H9 (cell line): ENCODE measurements at regions not wholly inside any gene's neighbourhood (a gene's known extent, or its start where the extent isn't known, plus 50 kb on each side); places are given as distances from the start of the nearest gene placed in this dataset.
"Not testable (repeated sequence)": the region's sequence is repeated elsewhere in the genome, so short reads cannot be mapped to it uniquely, and the experiment has no call there.

Experiments
- DNase-seq: peaks from one replicate; pipeline ENCODE4 v3.0.0-alpha.2; 2017
- H2AFZ ChIP-seq: one replicate; pipeline ENCODE4 v1.6.1; 2013; ENCODE audit warnings: mild to moderate bottlenecking, low read length, control low read depth, moderate library complexity
- H2AK5ac ChIP-seq: 2 replicates; pipeline ENCODE4 v1.6.1; 2013; ENCODE audit warnings: low read length, control low read depth, mixed read lengths; ENCODE audit not compliant: insufficient read length
- H2BK120ac ChIP-seq: one replicate; pipeline ENCODE4 v1.6.1; 2013; ENCODE audit warnings: low read depth, mild to moderate bottlenecking, low read length, control low read depth, inconsistent platforms; ENCODE audit not compliant: poor library complexity, severe bottlenecking
- H2BK12ac ChIP-seq: 2 replicates; pipeline ENCODE4 v1.6.1; 2013; ENCODE audit warnings: low read length, control low read depth, mixed read lengths, low read depth; ENCODE audit not compliant: insufficient read length
- H2BK15ac ChIP-seq: 2 replicates; pipeline ENCODE4 v1.6.1; 2013; ENCODE audit warnings: low read depth, low read length, control low read depth
- H2BK20ac ChIP-seq: one replicate; pipeline ENCODE4 v1.6.1; 2013; ENCODE audit warnings: low read depth, mild to moderate bottlenecking, low read length, control low read depth, inconsistent platforms; ENCODE audit not compliant: poor library complexity, severe bottlenecking
- H2BK5ac ChIP-seq: 2 replicates; pipeline ENCODE4 v1.6.1; 2013; ENCODE audit warnings: low read length, control low read depth, mixed read lengths; ENCODE audit not compliant: insufficient read length
- H3K14ac ChIP-seq: 2 replicates; pipeline ENCODE4 v1.6.1; 2013; ENCODE audit warnings: low read length, control low read depth; ENCODE audit not compliant: insufficient read depth
- H3K18ac ChIP-seq: 2 replicates; pipeline ENCODE4 v1.6.1; 2013; ENCODE audit warnings: low read depth, mild to moderate bottlenecking, mixed read lengths, low read length, control low read depth; ENCODE audit not compliant: insufficient read length
- H3K23ac ChIP-seq: 2 replicates; pipeline ENCODE4 v1.6.1; 2013; ENCODE audit warnings: low read length, control low read depth, mixed read lengths, low read depth; ENCODE audit not compliant: insufficient read length
- H3K23me2 ChIP-seq: 2 replicates; pipeline ENCODE4 v1.6.1; 2013; ENCODE audit warnings: low read depth, mild to moderate bottlenecking, mixed read lengths, low read length, control low read depth; ENCODE audit not compliant: insufficient read length, poor library complexity, severe bottlenecking
- H3K27ac ChIP-seq: 2 replicates; pipeline ENCODE4 v1.5.1; 2013; ENCODE audit warnings: low read length, control low read depth, mixed read lengths, low read depth; ENCODE audit not compliant: insufficient read length
- H3K27me3 ChIP-seq: 2 replicates; pipeline ENCODE4 v1.6.1; 2013; ENCODE audit warnings: low read length, control low read depth, inconsistent platforms; ENCODE audit not compliant: insufficient read depth
- H3K4ac ChIP-seq: 2 replicates; pipeline ENCODE4 v1.6.1; 2013; ENCODE audit warnings: low read depth, mild to moderate bottlenecking, control low read depth, inconsistent platforms, low read length, moderate library complexity
- H3K4me1 ChIP-seq: 2 replicates; pipeline ENCODE4 v1.6.1; 2013; ENCODE audit warnings: low read length, control low read depth, inconsistent platforms; ENCODE audit not compliant: insufficient read depth
- H3K4me2 ChIP-seq: 2 replicates; pipeline ENCODE4 v1.6.1; 2013; ENCODE audit warnings: low read length, control low read depth, mixed read lengths; ENCODE audit not compliant: insufficient read length, insufficient read depth
- H3K56ac ChIP-seq: 2 replicates; pipeline ENCODE4 v1.6.1; 2013; ENCODE audit warnings: low read depth, mild to moderate bottlenecking, mixed read lengths, low read length, control low read depth; ENCODE audit not compliant: insufficient read length
- H3K79me1 ChIP-seq: 2 replicates; pipeline ENCODE4 v1.6.1; 2013; ENCODE audit warnings: low read depth, mild to moderate bottlenecking, moderate library complexity, low read length, control low read depth, inconsistent platforms; ENCODE audit not compliant: insufficient read depth, poor library complexity, severe bottlenecking
- H3K79me2 ChIP-seq: 2 replicates; pipeline ENCODE4 v1.6.1; 2013; ENCODE audit warnings: low read length, control low read depth, inconsistent platforms; ENCODE audit not compliant: insufficient read depth
- H3K9ac ChIP-seq: 2 replicates; pipeline ENCODE4 v1.6.1; 2013; ENCODE audit warnings: low read length, control low read depth, mixed read lengths; ENCODE audit not compliant: insufficient read length; ENCODE audit errors: extremely low read depth
- H3K9me3 ChIP-seq: one replicate; pipeline ENCODE4 v1.6.1; 2013; ENCODE audit warnings: low read depth, low read length, inconsistent platforms; ENCODE audit not compliant: control insufficient read depth
- H3T11ph ChIP-seq: one replicate; pipeline ENCODE4 v1.6.1; 2013; ENCODE audit warnings: mild to moderate bottlenecking, low read length, control low read depth, inconsistent platforms
- H4K20me1 ChIP-seq: one replicate; pipeline ENCODE4 v1.6.1; 2013; ENCODE audit not compliant: control insufficient read depth, insufficient read length, insufficient read depth
- H4K5ac ChIP-seq: 2 replicates; pipeline ENCODE4 v1.6.1; 2013; ENCODE audit warnings: low read depth, mild to moderate bottlenecking, mixed read lengths, low read length, control low read depth; ENCODE audit not compliant: insufficient read length
- H4K8ac ChIP-seq: replicated peaks from 2 replicates; pipeline ENCODE4 v1.6.1; 2013; ENCODE audit warnings: low read length, control low read depth, mixed read lengths, low read depth; ENCODE audit not compliant: insufficient read length
- H4K91ac ChIP-seq: 2 replicates; pipeline ENCODE4 v1.6.1; 2013; ENCODE audit warnings: low read depth, mild to moderate bottlenecking, moderate library complexity, mixed read lengths, low read length, control low read depth; ENCODE audit not compliant: insufficient read length
- H3K27ac Mint-ChIP-seq, 3 experiments: 2 replicates in 2 of 3; 3 replicates in 1 of 3; pipeline ENCODE4 v1.8.0; 2020 to 2021; ENCODE audit warnings: mixed read lengths in 3 of 3, mild to moderate bottlenecking in 1 of 3, moderate library complexity in 1 of 3
- H3K27me3 Mint-ChIP-seq: 2 replicates; pipeline ENCODE4 v1.8.0; 2021; ENCODE audit warnings: low read depth, mild to moderate bottlenecking, moderate library complexity, mixed read lengths
- H3K36me3 Mint-ChIP-seq, 3 experiments: 2 replicates in 2 of 3; 3 replicates in 1 of 3; pipeline ENCODE4 v1.8.0; 2020 to 2021; ENCODE audit warnings: low read depth in 3 of 3, mixed read lengths in 3 of 3; ENCODE audit not compliant: insufficient read depth in 1 of 3
- H3K4me1 Mint-ChIP-seq, 2 experiments: 2 replicates each; pipeline ENCODE4 v1.8.0; 2020; ENCODE audit warnings: mixed read lengths in 2 of 2
- H3K4me3 Mint-ChIP-seq, 2 experiments: 2 replicates in 1 of 2; 3 replicates in 1 of 2; pipeline ENCODE4 v1.8.0; 2020 to 2021; ENCODE audit warnings: mild to moderate bottlenecking in 2 of 2, mixed read lengths in 2 of 2, moderate library complexity in 1 of 2
- H3K9me3 Mint-ChIP-seq, 2 experiments: 2 replicates in 1 of 2; 3 replicates in 1 of 2; pipeline ENCODE4 v1.8.0; 2020; ENCODE audit warnings: mild to moderate bottlenecking in 2 of 2, mixed read lengths in 2 of 2, moderate library complexity in 1 of 2
- WGBS: extraction: QIAGEN DNeasy Blood & Tissue Kit; methylation state at CpG from one replicate; pipeline ENCODE4 v1.1.7; 2013; ENCODE audit warnings: missing lambda C conversion rate, low lambda C conversion rate, mixed read lengths; ENCODE audit not compliant: insufficient read length; ENCODE audit errors: extremely low coverage; 5-methylcytosine and 5-hydroxymethylcytosine counted together

DNA sequence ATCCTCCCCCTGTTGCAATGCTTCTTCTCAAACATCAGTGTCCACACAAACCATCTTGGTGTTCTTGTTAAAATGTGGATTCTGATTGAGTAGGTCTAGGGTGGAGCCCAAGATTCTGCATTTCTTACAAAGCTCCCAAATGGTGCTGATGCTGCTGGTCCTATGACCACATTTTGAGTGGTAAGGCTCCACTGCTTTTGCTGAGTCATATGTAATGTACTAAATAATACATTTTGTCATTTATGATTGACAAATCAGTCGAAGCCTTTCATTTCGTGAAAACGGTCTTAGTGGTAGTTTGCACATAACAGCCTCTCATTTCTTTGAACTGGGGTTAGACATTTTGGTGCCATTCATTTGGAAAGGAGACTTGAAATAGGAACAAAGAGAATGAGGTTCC lies 286.3 kb upstream of the DPP6 start:
- H3K27me3 Mint-ChIP-seq, H3K14ac ChIP-seq, H3K79me2 ChIP-seq, H4K91ac ChIP-seq, H3K4me2 ChIP-seq, DNase-seq, H2AFZ ChIP-seq, H2BK12ac ChIP-seq, H4K5ac ChIP-seq, H3K27ac ChIP-seq, H2AK5ac ChIP-seq, H3K18ac ChIP-seq, H3K56ac ChIP-seq, H3K23ac ChIP-seq, H4K8ac ChIP-seq, H3T11ph ChIP-seq, H3K4me1 ChIP-seq, H3K4ac ChIP-seq, H3K27me3 ChIP-seq, H2BK20ac ChIP-seq, H3K4me3 Mint-ChIP-seq, H2BK15ac ChIP-seq, H3K23me2 ChIP-seq, H2BK5ac ChIP-seq, H4K20me1 ChIP-seq, H2BK120ac ChIP-seq, H3K4me1 Mint-ChIP-seq, H3K79me1 ChIP-seq, H3K27ac Mint-ChIP-seq, H3K9me3 ChIP-seq, H3K9ac ChIP-seq: not testable (repeated sequence)
- peaks cover 0 to 20% (median 1%) of the 10 kb centered on the region in 3 experiments; a peak in 6 of 7 replicates for H3K36me3 Mint-ChIP-seq
- peaks cover 50 to 66% of the 10 kb centered on the region in 2 experiments for H3K9me3 Mint-ChIP-seq
- WGBS = no CpG with 5 or more reads among the region's 3 CpGs

DNA sequence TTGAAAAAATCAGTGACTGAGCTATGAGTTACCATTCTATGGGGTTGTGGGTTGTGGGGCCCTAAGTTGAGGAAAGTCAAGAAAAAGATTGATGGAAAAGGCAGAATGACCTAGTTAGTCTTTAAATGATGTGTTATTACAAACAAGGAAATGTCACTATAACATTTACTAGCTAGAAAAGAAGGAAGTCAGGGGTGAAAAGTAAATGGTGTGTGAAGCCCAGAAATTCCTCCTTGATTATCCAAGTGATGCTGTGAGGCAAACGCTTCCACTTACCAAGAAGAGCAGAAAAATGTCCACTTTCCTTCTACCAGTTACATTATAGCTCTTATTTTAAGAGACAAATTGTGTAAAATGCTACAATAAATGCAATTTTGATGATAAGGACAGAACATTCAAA lies 285.3 kb upstream of the DPP6 start:
- not testable (repeated sequence) for H3K23ac ChIP-seq, H3K18ac ChIP-seq, H3T11ph ChIP-seq, H3K9ac ChIP-seq, H3K27ac ChIP-seq, H4K8ac ChIP-seq, H3K4me2 ChIP-seq, H3K4me1 Mint-ChIP-seq, H2BK20ac ChIP-seq, H3K56ac ChIP-seq, H2BK120ac ChIP-seq, H2BK5ac ChIP-seq, H4K5ac ChIP-seq, H3K79me2 ChIP-seq, H4K91ac ChIP-seq, H4K20me1 ChIP-seq, H3K4me1 ChIP-seq, H3K27me3 Mint-ChIP-seq, H2BK12ac ChIP-seq, DNase-seq, H3K14ac ChIP-seq, H3K27me3 ChIP-seq, H2AK5ac ChIP-seq, H2AFZ ChIP-seq, H3K4me3 Mint-ChIP-seq, H3K9me3 ChIP-seq, H3K27ac Mint-ChIP-seq, H3K79me1 ChIP-seq, H3K4ac ChIP-seq, H2BK15ac ChIP-seq, H3K23me2 ChIP-seq
- peaks cover 53 to 69% of the 10 kb centered on the region in 2 experiments for H3K9me3 Mint-ChIP-seq
- H3K36me3 Mint-ChIP-seq = peaks cover 0 to 20% (median 1%) of the 10 kb centered on the region in 3 experiments; a peak in 6 of 7 replicates
- no CpG with 5 or more reads among the region's 1 CpG for WGBS
